ENCODE measurements at regions not wholly inside any gene's neighbourhood (a gene's known extent, or its start where the extent isn't known, plus 50 kb on each side); places are given as distances from the start of the nearest gene placed in this dataset.

DNA sequence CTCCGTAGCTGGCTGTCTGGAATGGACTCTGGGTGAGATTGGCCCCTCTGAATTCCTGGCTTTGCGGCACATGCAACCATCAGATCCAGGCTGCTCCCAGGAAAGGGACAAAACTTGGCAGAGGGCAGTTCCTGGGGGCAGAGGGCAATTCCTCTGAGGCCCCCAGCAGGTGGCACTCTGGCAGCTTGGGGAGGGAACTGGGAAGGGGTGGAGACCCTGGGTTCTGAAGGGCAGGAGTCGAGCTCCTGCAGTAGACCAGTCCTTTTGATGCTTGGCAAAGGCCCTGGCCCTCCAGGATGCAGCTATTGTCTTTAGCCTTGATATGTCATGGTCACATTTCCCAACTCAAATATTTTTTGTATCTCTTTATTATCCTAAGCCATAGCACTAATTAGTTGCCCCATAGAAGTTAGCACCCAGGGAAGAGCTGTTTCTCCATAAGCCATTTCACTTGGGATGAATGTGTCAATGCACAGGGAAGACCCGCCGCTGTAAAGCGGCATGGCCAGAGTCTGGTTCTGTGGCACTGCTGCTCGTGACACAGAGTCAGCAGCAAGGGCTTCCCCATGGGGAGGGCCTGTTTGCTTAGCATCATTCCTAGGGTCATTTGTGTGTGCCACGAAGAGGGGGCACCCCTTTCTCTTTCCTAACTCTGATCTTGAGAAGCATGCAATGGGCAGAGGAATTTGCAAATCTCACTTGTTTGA, 51.2 kb upstream of the CDK20 start:
- H3K36me3 Mint-ChIP-seq (ENCODE audit: insufficient read depth in 1 of 3, low read depth in 3 of 3): no peaks in the 10 kb centered on the region
- no peaks in the 10 kb centered on the region for H3K27me3 Mint-ChIP-seq (ENCODE audit: low read depth)
- Histone ChIP-seq H3K56ac (ENCODE audit: insufficient read length, low read depth, low read length) (no peak overlapping the region), H3K9ac (ENCODE audit: extremely low read depth, insufficient read length, low read length) (no peak overlapping the region), H2BK5ac (ENCODE audit: insufficient read length, low read length) (no peak overlapping the region), H3T11ph (ENCODE audit: low read length) (no peak overlapping the region), H2AK5ac (ENCODE audit: insufficient read length, low read length) (no peak overlapping the region), H4K20me1 (ENCODE audit: control insufficient read depth, insufficient read depth, insufficient read length) (no peaks in the 10 kb centered on the region), H4K91ac (ENCODE audit: insufficient read length, low read depth, low read length) (no peak overlapping the region), H3K27ac (ENCODE audit: insufficient read length, low read depth, low read length) (no peak overlapping the region), H2AFZ (ENCODE audit: low read length) (no peak overlapping the region), H3K14ac (ENCODE audit: insufficient read depth, low read length) (peak overlapping the region; percentile 12; the same call in 1 of the 2 replicates), H3K4ac (ENCODE audit: low read depth, low read length) (no peak overlapping the region), H2BK20ac (ENCODE audit: low read depth, low read length, poor library complexity, severe bottlenecking) (no peak overlapping the region), H3K27me3 (ENCODE audit: insufficient read depth, low read length) (no peaks in the 10 kb centered on the region), H3K79me2 (ENCODE audit: insufficient read depth, low read length) (no peaks in the 10 kb centered on the region), H4K8ac (replicated peaks; ENCODE audit: insufficient read length, low read depth, low read length) (no peak overlapping the region), H2BK12ac (ENCODE audit: insufficient read length, low read depth, low read length) (no peak overlapping the region), H3K9me3 (ENCODE audit: control insufficient read depth, low read depth, low read length) (no peaks in the 10 kb centered on the region), H2BK120ac (ENCODE audit: low read depth, low read length, poor library complexity, severe bottlenecking) (no peak overlapping the region), H3K23ac (ENCODE audit: insufficient read length, low read depth, low read length) (no peak overlapping the region), H3K4me1 (ENCODE audit: insufficient read depth, low read length) (peaks cover 7% of the 10 kb centered on the region; the same call in 1 of the 2 replicates), H4K5ac (ENCODE audit: insufficient read length, low read depth, low read length) (no peak overlapping the region), H3K18ac (ENCODE audit: insufficient read length, low read depth, low read length) (no peak overlapping the region), H3K79me1 (ENCODE audit: insufficient read depth, low read depth, low read length, poor library complexity, severe bottlenecking) (no peaks in the 10 kb centered on the region), H2BK15ac (ENCODE audit: low read depth, low read length) (no peak overlapping the region), H3K23me2 (ENCODE audit: insufficient read length, low read depth, low read length, poor library complexity, severe bottlenecking) (no peaks in the 10 kb centered on the region), H3K4me2 (ENCODE audit: insufficient read depth, insufficient read length, low read length) (no peak overlapping the region)
- WGBS (ENCODE audit: extremely low coverage, insufficient read length, low lambda C conversion rate): no CpG with 5 or more reads among the region's 8 CpGs
- H3K27ac Mint-ChIP-seq: peak overlapping the region; percentile 2 to 89 (median 87); a peak in 4 of 7 replicates
- no peak overlapping the region for H3K4me3 Mint-ChIP-seq
- DNase-seq: peak; percentile 46
- TF ChIP-seq, protein P1, sequence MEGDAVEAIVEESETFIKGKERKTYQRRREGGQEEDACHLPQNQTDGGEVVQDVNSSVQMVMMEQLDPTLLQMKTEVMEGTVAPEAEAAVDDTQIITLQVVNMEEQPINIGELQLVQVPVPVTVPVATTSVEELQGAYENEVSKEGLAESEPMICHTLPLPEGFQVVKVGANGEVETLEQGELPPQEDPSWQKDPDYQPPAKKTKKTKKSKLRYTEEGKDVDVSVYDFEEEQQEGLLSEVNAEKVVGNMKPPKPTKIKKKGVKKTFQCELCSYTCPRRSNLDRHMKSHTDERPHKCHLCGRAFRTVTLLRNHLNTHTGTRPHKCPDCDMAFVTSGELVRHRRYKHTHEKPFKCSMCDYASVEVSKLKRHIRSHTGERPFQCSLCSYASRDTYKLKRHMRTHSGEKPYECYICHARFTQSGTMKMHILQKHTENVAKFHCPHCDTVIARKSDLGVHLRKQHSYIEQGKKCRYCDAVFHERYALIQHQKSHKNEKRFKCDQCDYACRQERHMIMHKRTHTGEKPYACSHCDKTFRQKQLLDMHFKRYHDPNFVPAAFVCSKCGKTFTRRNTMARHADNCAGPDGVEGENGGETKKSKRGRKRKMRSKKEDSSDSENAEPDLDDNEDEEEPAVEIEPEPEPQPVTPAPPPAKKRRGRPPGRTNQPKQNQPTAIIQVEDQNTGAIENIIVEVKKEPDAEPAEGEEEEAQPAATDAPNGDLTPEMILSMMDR (conservative IDR thresholded peaks at IDR 0.05): no peak
- peaks cover 31 to 39% of the 10 kb centered on the region in 2 experiments for H3K4me1 Mint-ChIP-seq
- H3K9me3 Mint-ChIP-seq: no peaks in the 10 kb centered on the region
